ENCODE measurements at regions not wholly inside any gene's neighbourhood (a gene's known extent, or its start where the extent isn't known, plus 50 kb on each side); places are given as distances from the start of the nearest gene placed in this dataset.

DNA sequence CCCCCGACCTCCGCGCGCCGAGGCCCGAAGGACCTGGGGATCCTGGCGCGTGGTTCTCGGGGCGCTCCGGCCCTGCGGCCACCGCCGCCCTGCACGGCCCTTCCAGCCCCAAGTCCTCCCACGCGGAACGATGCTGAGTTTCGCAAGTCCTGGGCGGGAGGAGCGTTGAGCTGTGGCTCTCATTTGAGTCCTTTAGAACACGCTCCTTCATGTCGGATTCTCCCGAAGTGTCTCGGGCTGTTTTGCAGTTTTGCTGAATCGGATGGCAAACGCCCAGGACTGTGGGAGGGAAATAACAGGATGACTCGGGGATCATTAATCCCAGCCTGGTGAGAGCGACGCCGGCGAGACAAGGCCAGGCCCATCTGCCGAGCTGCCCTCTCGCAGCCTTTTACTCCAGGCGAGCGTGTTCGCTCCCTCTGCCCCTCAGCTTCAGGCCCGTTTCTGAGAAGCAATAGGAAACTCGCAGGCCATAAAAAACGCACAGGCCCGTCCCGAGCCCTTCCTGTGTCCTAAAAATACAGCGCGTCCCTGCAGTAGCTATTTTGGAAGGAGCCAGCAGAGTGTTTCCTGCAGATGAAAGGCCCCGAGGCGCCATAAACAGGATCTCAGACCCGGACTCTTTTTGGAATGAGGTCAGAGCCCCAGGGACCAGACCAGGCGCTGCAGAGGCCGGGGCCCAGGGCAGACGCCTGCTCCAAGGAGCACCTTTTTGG lies 153.5 kb downstream of the DLL1 start:
- Mint-ChIP-seq H3K27me3 (no peaks in the 10 kb centered on the region), H3K9me3 (no peaks in the 10 kb centered on the region), H3K36me3 (no peaks in the 10 kb centered on the region), H3K4me1 (ENCODE audit: unreplicated experiment) (peaks cover 9% of the 10 kb centered on the region), H3K27ac (no peak overlapping the region), H3K4me3 (no peak overlapping the region)
- no peak for TF ChIP-seq CTCF (conservative IDR thresholded peaks at IDR 0.05)
- peak; percentile 31 for DNase-seq (ENCODE audit: extremely low spot score, unreplicated experiment)

DNA sequence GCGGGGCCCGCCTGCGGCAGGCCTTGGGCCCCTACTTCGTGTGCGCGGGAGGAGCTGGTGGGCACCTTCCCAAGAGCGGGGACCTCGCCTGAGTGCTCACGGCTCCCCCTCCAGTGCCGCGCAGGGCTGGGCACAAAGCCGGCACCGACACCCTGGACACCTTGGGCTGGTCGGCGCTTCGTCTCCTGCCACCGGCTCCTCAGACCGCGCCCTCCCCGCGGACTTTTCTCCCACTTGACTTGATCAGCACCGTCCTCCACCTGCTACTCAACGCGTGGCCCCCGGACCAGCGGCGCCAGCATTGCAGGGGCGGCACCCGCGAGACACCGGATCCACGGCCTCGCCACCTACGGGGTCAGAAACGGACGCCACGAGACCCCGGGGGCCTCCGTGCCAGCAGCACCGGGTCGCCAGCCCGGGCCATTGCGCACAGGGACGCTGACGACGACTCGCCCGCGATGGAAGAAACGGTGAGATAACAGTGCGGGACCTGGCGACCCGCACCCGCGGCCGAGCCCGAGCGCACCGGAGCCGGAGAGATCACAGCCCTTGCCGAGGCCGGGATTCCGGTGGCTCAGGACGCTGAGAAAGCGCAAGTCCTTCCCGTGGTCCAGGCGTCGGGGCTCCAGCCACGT lies 154.2 kb downstream of the DLL1 start:
- peak; percentile 67 for DNase-seq (ENCODE audit: extremely low spot score, unreplicated experiment)
- H3K27ac Mint-ChIP-seq, result no peak overlapping the region
- H3K9me3 Mint-ChIP-seq, result no peaks in the 10 kb centered on the region
- no peak for TF ChIP-seq CTCF (conservative IDR thresholded peaks at IDR 0.05)
- H3K4me1 Mint-ChIP-seq (ENCODE audit: unreplicated experiment), result peaks cover 9% of the 10 kb centered on the region
- H3K4me3 Mint-ChIP-seq, result no peak overlapping the region
- H3K36me3 Mint-ChIP-seq, result no peaks in the 10 kb centered on the region
- no peaks in the 10 kb centered on the region for H3K27me3 Mint-ChIP-seq

DNA sequence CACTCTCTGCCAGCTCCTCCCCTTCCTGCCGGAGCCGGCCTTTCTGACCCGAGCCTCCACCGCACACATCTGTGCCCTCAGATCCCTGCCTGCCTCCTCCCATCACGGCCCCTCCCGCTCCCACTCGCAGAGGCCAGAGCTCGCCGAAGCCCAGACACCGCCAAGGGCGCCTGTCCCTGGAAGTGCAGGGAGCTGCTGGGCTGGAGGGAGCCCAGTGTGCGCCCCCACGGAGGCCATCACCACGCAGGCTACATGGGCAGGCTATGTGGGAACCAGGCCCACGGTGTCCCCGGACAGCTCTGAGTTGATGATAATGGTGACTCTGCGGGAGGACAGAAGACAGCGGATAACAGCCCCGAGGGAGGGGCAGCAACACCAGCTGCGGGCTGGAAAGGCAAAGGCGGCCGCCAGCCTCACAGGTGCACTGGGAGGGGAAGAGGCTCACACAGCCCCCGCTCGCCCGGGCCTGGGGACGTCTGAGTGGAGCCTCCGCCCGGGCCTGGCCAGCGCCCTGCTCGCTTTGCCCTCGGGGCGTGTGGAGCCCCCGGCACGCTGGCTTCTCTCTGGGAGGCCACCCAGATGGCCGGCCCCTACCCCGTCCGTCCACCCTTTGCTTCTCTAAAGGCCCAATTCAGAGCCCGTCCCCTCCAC lies 154.9 kb downstream of the DLL1 start:
- no peak for TF ChIP-seq CTCF (conservative IDR thresholded peaks at IDR 0.05)
- peaks cover 13% of the 10 kb centered on the region for H3K4me1 Mint-ChIP-seq (ENCODE audit: unreplicated experiment)
- H3K27me3 Mint-ChIP-seq, result no peaks in the 10 kb centered on the region
- no peaks in the 10 kb centered on the region for H3K9me3 Mint-ChIP-seq
- H3K36me3 Mint-ChIP-seq, result no peaks in the 10 kb centered on the region
- no peak overlapping the region for H3K27ac Mint-ChIP-seq
- DNase-seq (ENCODE audit: extremely low spot score, unreplicated experiment), result peak; percentile 69
- H3K4me3 Mint-ChIP-seq, result no peak overlapping the region

DNA sequence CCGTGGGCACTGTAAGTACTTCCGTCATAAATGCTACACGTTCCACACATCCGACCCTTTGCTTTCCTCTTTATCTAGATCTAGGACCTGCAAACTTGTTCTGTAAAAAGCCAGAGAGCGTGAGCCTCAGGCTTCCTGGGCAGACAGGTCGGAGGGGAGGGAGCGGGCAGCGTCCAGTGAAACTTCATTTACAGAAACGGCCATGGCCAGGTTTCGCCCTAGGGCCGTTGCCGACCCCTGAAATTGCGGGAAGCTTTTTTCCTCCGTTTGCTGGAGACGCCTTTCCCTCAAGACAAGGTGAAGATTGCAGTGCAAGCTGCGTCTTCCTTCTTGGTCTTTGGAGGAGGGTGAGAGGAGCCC lies 155.4 kb downstream of the DLL1 start:
- peaks cover 13% of the 10 kb centered on the region for H3K4me1 Mint-ChIP-seq (ENCODE audit: unreplicated experiment)
- H3K9me3 Mint-ChIP-seq, result no peaks in the 10 kb centered on the region
- H3K4me3 Mint-ChIP-seq, result no peak overlapping the region
- H3K27ac Mint-ChIP-seq, result no peak overlapping the region
- no peak for DNase-seq (ENCODE audit: extremely low spot score, unreplicated experiment)
- no peak for TF ChIP-seq CTCF (conservative IDR thresholded peaks at IDR 0.05)
- H3K27me3 Mint-ChIP-seq, result no peaks in the 10 kb centered on the region
- H3K36me3 Mint-ChIP-seq, result no peaks in the 10 kb centered on the region

DNA sequence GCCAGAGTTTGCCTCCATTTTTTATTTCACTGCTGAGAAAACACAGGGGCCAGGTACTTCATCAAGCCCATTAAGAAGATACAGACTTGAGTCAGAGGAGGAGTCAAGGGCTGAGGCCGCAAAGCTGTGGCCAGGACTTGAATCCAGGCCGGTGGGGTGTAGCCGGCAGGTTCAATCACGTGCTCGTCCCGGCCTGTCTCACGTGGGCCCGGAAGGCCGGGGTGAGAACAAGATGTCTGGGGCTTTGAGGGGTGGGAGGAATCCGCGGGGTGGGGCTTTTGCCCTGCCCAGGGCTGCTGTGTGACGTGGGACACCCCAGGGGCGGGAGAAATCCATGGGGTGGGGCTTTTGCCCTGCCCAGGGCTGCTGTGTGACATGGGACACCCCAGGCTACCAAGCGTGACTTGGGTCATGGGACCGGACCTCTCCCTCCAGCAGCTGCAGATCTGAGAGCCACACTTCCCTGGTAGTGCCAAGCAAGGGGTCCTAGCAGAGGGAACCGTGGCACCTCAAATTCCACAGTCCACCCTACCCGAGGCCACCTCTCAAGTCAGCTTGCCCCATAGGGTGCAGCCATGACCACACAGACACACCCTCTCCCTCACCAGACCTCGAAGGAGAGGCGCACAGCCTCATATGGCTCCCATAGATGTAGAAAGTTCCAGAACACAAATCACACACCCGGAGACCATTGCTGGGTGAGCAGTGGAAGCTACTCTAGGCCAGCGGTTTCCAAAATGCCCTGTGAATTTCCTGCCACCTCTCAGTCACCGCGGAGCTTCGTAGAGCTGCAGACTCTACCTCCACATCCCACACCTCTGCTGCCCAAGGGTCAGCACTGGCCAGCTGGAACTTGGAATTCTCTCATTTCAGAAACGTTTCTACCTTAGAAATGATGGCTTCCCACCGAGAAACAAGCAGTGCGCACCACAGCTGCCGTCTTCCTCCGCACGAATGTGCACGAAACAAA lies 156.1 kb downstream of the DLL1 start:
- no peaks in the 10 kb centered on the region for H3K36me3 Mint-ChIP-seq
- peaks cover under 1% of the 10 kb centered on the region for H3K27me3 Mint-ChIP-seq
- no peaks in the 10 kb centered on the region for H3K9me3 Mint-ChIP-seq
- peak overlapping the region; percentile 56 for H3K27ac Mint-ChIP-seq
- H3K4me1 Mint-ChIP-seq (ENCODE audit: unreplicated experiment), result peaks cover 13% of the 10 kb centered on the region
- DNase-seq (ENCODE audit: extremely low spot score, unreplicated experiment), result peak; percentile 49
- no peak for TF ChIP-seq CTCF (conservative IDR thresholded peaks at IDR 0.05)
- H3K4me3 Mint-ChIP-seq, result no peak overlapping the region

Data from type B pancreatic cell (in vitro differentiated cells).